Posterior vena cava (tissue), 2 donors: ENCODE measurements at regions not wholly inside any gene's neighbourhood (a gene's known extent, or its start where the extent isn't known, plus 50 kb on each side); places are given as distances from the start of the nearest gene placed in this dataset.

Experiments used
- DNase-seq: peaks from one replicate; pipeline ENCODE4 v3.0.0-alpha.2; 2020; ENCODE audit warnings: low spot score
- intact Hi-C, 2 donors: fragments of 100-400 bp; cut with DNase I; formaldehyde crosslinking; loops; one replicate each; pipeline versions ENCODE4 v1.14.1 to v1.14.2; 2022 to 2023
- donor health status: DM: yes; HTN: yes; CAD: no.
- donor health status: DM: yes; HTN: yes; CAD: no.

GRCh38 chr4:107269175-107269574 lies 233.1 kb upstream of the DKK2 start:
- no peak for DNase-seq
- intact Hi-C loops, result no loop called here

- intact Hi-C loops, result no loop called here
- DNase-seq, result no peak
Measured at GRCh38 chr4:107265859-107266258, 229.7 kb upstream of the DKK2 start.

GRCh38 chr4:107261241-107261874 lies 225.2 kb upstream of the DKK2 start:
- intact Hi-C loops, result no loop called here
- DNase-seq, result no peak

GRCh38 chr4:107258359-107258758 lies 222.2 kb upstream of the DKK2 start:
- DNase-seq, result no peak
- intact Hi-C loops, result no loop called here

- intact Hi-C loops, result no loop called here
- no peak for DNase-seq
Measured at GRCh38 chr4:107255596-107255995, 219.5 kb upstream of the DKK2 start.

- DNase-seq, result no peak
- intact Hi-C loops, result no loop called here
Measured at GRCh38 chr4:107255114-107255513, 219.0 kb upstream of the DKK2 start.

- intact Hi-C loops, result no loop called here
- no peak for DNase-seq
Measured at GRCh38 chr4:107253579-107254068, 217.5 kb upstream of the DKK2 start.

GRCh38 chr4:107253090-107253489 lies 217.0 kb upstream of the DKK2 start:
- DNase-seq, result no peak
- intact Hi-C loops, result no loop called here

GRCh38 chr4:107252571-107252970 lies 216.5 kb upstream of the DKK2 start:
- intact Hi-C loops, result no loop called here
- DNase-seq, result no peak

- DNase-seq, result no peak
- intact Hi-C loops, result no loop called here
Measured at GRCh38 chr4:107248571-107248970, 212.5 kb upstream of the DKK2 start.

GRCh38 chr4:107247738-107248137 lies 211.6 kb upstream of the DKK2 start:
- intact Hi-C loops, result no loop called here
- no peak for DNase-seq

GRCh38 chr4:107246761-107247160 lies 210.6 kb upstream of the DKK2 start:
- DNase-seq, result no peak
- intact Hi-C loops, result no loop called here

- intact Hi-C loops, result no loop called here
- no peak for DNase-seq
Measured at GRCh38 chr4:107243141-107243781, 207.1 kb upstream of the DKK2 start.

- intact Hi-C loops, result no loop called here
- no peak for DNase-seq
Measured at GRCh38 chr4:107220976-107221375, 184.9 kb upstream of the DKK2 start.

GRCh38 chr4:107219681-107220080 lies 183.6 kb upstream of the DKK2 start:
- intact Hi-C loops, result no loop called here
- DNase-seq, result no peak

GRCh38 chr4:107216379-107216778 lies 180.3 kb upstream of the DKK2 start:
- intact Hi-C loops, result no loop called here
- no peak for DNase-seq

GRCh38 chr4:107215222-107215621 lies 179.1 kb upstream of the DKK2 start:
- DNase-seq, result no peak
- intact Hi-C loops, result no loop called here

GRCh38 chr4:107213880-107214279 lies 177.8 kb upstream of the DKK2 start:
- intact Hi-C loops, result no loop called here

GRCh38 chr4:107213410-107213809 lies 177.3 kb upstream of the DKK2 start:
- intact Hi-C loops, result no loop called here
- no peak for DNase-seq

More at GRCh38 chr4:107213880-107214279, 177.8 kb upstream of the DKK2 start:
- DNase-seq, result no peak

GRCh38 chr4:107212565-107212964 lies 176.5 kb upstream of the DKK2 start:
- no peak for DNase-seq
- intact Hi-C loops, result no loop called here
